DMS 273 treated with DMSO at 0.1 percent for 48 hours (cell line): ENCODE measurements at regions not wholly inside any gene's neighbourhood (a gene's known extent, or its start where the extent isn't known, plus 50 kb on each side); places are given as distances from the start of the nearest gene placed in this dataset.

Experiments used
- DNase-seq: peaks from one replicate; lab custom pipeline; 2025; lab: John Stamatoyannopoulos, UW

GRCh38 chr11:45347348-45348082, 61.4 kb upstream of the SYT13 start:
- no peak for DNase-seq

GRCh38 chr11:45345491-45345890, 59.4 kb upstream of the SYT13 start:
- DNase-seq = no peak

DNA sequence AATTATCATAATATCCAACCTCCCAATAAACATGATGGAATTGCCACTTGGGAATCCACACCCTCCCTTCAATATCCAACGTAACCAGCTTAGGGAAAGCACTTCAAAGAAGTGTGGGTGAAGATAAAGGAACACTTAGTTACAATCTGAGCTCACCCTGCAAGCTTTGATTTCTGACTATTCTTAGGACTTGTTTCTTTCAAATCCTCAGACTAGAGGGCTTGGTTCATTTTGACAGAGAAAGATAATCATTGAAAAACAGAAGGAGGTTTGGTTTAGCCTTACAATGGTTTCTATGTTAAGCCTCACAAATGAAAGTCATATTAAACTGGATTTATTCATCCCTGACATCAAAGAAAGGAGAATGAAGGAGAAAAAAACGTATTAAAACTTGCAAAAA, 57.9 kb upstream of the SYT13 start:
- DNase-seq = no peak

DNA sequence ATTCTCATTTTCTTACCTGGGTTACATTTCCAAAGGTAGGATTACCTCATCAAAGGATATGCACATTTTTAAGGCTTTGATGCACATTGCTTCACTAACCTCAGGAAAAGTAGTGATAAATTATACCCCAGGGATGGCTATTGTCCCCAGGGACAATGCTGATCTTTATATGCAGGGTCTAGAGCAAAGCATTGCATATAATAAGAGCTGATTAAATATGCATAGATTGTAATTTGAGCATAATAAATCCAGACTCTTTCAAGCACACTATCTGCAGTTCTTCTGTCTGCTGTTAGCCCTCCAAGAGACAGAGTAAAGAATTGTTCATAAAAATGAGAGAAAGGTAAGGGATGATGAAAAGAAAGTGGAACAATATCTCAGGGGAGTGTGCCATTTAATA, 57.3 kb upstream of the SYT13 start:
- DNase-seq = no peak

- no peak for DNase-seq
Measured at GRCh38 chr11:45341372-45341771, 55.2 kb upstream of the SYT13 start.

DNA sequence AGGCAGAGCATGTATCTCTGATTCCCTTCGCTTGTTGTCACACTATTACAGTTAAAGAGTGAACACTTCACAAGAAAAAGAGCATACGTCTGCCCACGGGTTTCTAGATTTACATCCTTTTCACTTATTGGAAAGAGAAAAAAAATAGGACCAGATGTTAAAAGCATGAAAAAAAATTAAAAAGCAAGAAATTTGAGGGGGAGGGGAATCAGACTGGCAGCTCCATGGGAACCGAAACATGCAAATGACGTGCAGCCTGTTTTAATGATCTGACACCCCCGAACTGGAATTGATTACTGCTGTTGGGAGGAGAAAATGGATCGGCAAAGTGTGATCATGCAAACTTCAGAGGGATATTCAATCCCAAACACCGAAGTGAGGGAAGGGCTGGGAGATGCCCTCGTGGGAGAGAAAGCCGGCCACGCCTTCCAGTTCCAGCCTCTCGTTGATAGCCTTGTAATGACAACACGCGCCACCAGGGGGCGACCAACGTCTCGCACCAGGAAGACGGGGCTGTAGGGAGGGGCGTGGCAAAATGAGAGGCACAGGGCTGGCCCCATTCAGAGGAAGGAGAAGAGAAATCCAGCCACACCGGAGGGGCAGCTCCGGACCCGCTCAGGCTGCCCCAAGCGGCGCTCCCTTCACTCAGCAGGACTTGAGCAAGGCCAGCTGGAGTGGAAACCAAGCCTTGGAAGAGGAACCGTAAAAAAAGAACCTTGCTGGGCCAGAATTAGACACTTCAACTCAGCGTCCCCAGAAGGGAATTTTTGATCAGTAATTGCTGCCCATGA, 53.8 kb upstream of the SYT13 start:
- peak; percentile 78 for DNase-seq

- DNase-seq = no peak
Measured at GRCh38 chr11:45337583-45338360, 51.6 kb upstream of the SYT13 start.

DNA sequence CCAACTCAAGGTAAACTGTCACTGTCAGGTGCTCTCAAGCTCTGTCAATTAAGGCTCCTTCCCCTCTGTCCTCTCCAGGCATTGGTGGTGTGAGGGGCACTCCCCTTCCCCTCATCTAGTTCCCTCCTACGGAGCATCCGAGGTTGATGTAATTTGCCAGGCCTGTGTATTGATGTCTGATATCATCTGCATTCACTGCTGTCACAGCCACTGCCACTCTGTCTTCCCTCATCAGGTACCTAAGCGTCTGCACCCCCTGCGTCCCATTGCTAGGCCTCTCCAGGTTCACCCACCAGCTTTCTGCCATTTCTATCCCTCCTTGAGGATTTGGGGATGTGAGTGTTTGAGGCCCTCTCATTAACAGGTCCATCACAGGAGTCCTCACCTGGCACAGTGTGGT, 50.0 kb upstream of the SYT13 start:
- DNase-seq = no peak
